Fibroblast of lung (primary cell): ENCODE measurements at regions not wholly inside any gene's neighbourhood (a gene's known extent, or its start where the extent isn't known, plus 50 kb on each side); places are given as distances from the start of the nearest gene placed in this dataset.

Experiments used
- CTCF ChIP-seq, 2 donors: IDR thresholded peaks in 1 of 2; conservative IDR thresholded peaks in 1 of 2; 1 replicate in 1 of 2; 2 replicates in 1 of 2; pipeline ENCODE4 v1.5.1; 2011 to 2012; ENCODE audit warnings: low read length in 2 of 2, control low read depth in 1 of 2, inconsistent platforms in 1 of 2, low read depth in 1 of 2, mild to moderate bottlenecking in 1 of 2
- EZH2 ChIP-seq: IDR thresholded peaks from 2 replicates; pipeline ENCODE4 v1.5.1; 2012; ENCODE audit warnings: low read length, control low read depth, mild to moderate bottlenecking; ENCODE audit errors: missing control alignments

GRCh38 chr10:114771157-114771556, 50.4 kb upstream of the FHIP2A start:
- TF ChIP-seq CTCF (conservative IDR thresholded peaks at IDR 0.05 in 1 of 2, IDR thresholded peaks at IDR 0.05 in 1 of 2; ENCODE audit: low read depth in 1 of 2, low read length in 2 of 2): no peak
- no peak for TF ChIP-seq EZH2
